Fibroblast of lung (primary cell): ENCODE measurements at regions not wholly inside any gene's neighbourhood (a gene's known extent, or its start where the extent isn't known, plus 50 kb on each side); places are given as distances from the start of the nearest gene placed in this dataset.

Source experiments
- DNase-seq, 2 donors: peaks; one replicate each; pipeline versions ENCODE4 v3.0.0 to v3.0.0-alpha.2; 2010; ENCODE audit warnings: low read depth in 2 of 2
- H2AFZ ChIP-seq: 2 replicates; pipeline ENCODE4 v1.5.1; 2012; ENCODE audit warnings: low read length, control low read depth, inconsistent platforms
- H3K27ac ChIP-seq: 2 replicates; pipeline ENCODE4 v1.5.1; 2011; ENCODE audit warnings: low read length, control low read depth; ENCODE audit not compliant: insufficient read depth
- H3K27me3 ChIP-seq: 2 replicates; pipeline ENCODE4 v1.5.1; 2011; ENCODE audit warnings: mild to moderate bottlenecking, low read length; ENCODE audit not compliant: control insufficient read depth, insufficient read depth
- H3K36me3 ChIP-seq: 2 replicates; pipeline ENCODE4 v1.5.1; 2011; ENCODE audit warnings: low read length; ENCODE audit not compliant: control insufficient read depth, insufficient read depth
- H3K4me1 ChIP-seq: 2 replicates; pipeline ENCODE4 v1.5.1; 2011; ENCODE audit warnings: low read length; ENCODE audit not compliant: control insufficient read depth, insufficient read depth; ENCODE audit errors: extremely low read depth
- H3K4me2 ChIP-seq: 2 replicates; pipeline ENCODE4 v1.5.1; 2011; ENCODE audit warnings: low read length, control low read depth; ENCODE audit not compliant: insufficient read depth; ENCODE audit errors: extremely low read depth
- H3K4me3 ChIP-seq, 4 experiments: fragments of 200-600 bp in 1 of 4; sonication (generic) in 1 of 4; replicated peaks in 1 of 4; 2 replicates each; pipeline ENCODE4 v1.5.1; 2011 to 2016; ENCODE audit warnings: low read length in 4 of 4, low read depth in 3 of 4, mild to moderate bottlenecking in 3 of 4, control low read depth in 2 of 4, inconsistent platforms in 1 of 4, mixed read lengths in 1 of 4; ENCODE audit not compliant: insufficient read depth in 1 of 4; ENCODE audit errors: control extremely low read depth in 1 of 4
- H3K79me2 ChIP-seq: 2 replicates; pipeline ENCODE4 v1.5.1; 2012; ENCODE audit warnings: mild to moderate bottlenecking, low read length, inconsistent platforms; ENCODE audit not compliant: control insufficient read depth, insufficient read depth
- H3K9ac ChIP-seq: 2 replicates; pipeline ENCODE4 v1.5.1; 2011; ENCODE audit warnings: mild to moderate bottlenecking, low read length, control low read depth; ENCODE audit not compliant: insufficient read depth
- H3K9me3 ChIP-seq: 2 replicates; pipeline ENCODE4 v1.5.1; 2012; ENCODE audit warnings: low read depth, low read length; ENCODE audit not compliant: control insufficient read depth, insufficient read depth
- H4K20me1 ChIP-seq: 2 replicates; pipeline ENCODE4 v1.5.1; 2011; ENCODE audit warnings: low read length; ENCODE audit not compliant: control insufficient read depth, insufficient read depth; ENCODE audit errors: extremely low read depth
- CTCF ChIP-seq, 2 donors: IDR thresholded peaks in 1 of 2; conservative IDR thresholded peaks in 1 of 2; 1 replicate in 1 of 2; 2 replicates in 1 of 2; pipeline ENCODE4 v1.5.1; 2011 to 2012; ENCODE audit warnings: low read length in 2 of 2, control low read depth in 1 of 2, inconsistent platforms in 1 of 2, low read depth in 1 of 2, mild to moderate bottlenecking in 1 of 2
- EZH2 ChIP-seq: IDR thresholded peaks from 2 replicates; pipeline ENCODE4 v1.5.1; 2012; ENCODE audit warnings: low read length, control low read depth, mild to moderate bottlenecking; ENCODE audit errors: missing control alignments

- H3K27me3 ChIP-seq: no peaks in the 10 kb centered on the region
- H3K9ac ChIP-seq: no peak overlapping the region
- H4K20me1 ChIP-seq: no peaks in the 10 kb centered on the region
- no peak overlapping the region for H3K4me3 ChIP-seq
- no peaks in the 10 kb centered on the region for H3K4me1 ChIP-seq
- H3K36me3 ChIP-seq: no peaks in the 10 kb centered on the region
- no peak overlapping the region for H2AFZ ChIP-seq
- no peaks in the 10 kb centered on the region for H3K9me3 ChIP-seq
- H3K27ac ChIP-seq: no peak overlapping the region
- DNase-seq: no peak
- H3K79me2 ChIP-seq: no peaks in the 10 kb centered on the region
- no peak overlapping the region for H3K4me2 ChIP-seq
- no peak for TF ChIP-seq EZH2
- no peak for TF ChIP-seq CTCF (conservative IDR thresholded peaks at IDR 0.05 in 1 of 2, IDR thresholded peaks at IDR 0.05 in 1 of 2; ENCODE audit: low read depth in 1 of 2, low read length in 2 of 2)
Observed at GRCh38 chr7:19210893-19211413, 65.7 kb upstream of the FERD3L start.

- Histone ChIP-seq H3K9ac (no peak overlapping the region), H3K4me1 (no peaks in the 10 kb centered on the region), H3K4me2 (no peak overlapping the region), H3K79me2 (no peaks in the 10 kb centered on the region), H2AFZ (no peak overlapping the region), H3K9me3 (no peaks in the 10 kb centered on the region), H3K27me3 (no peaks in the 10 kb centered on the region), H3K36me3 (no peaks in the 10 kb centered on the region), H4K20me1 (no peaks in the 10 kb centered on the region), H3K4me3 (no peak overlapping the region), H3K27ac (no peak overlapping the region)
- TF ChIP-seq CTCF (conservative IDR thresholded peaks at IDR 0.05 in 1 of 2, IDR thresholded peaks at IDR 0.05 in 1 of 2; ENCODE audit: low read depth in 1 of 2, low read length in 2 of 2) (no peak), EZH2 (no peak)
- DNase-seq: no peak
Observed at GRCh38 chr7:19209166-19209696, 64.0 kb upstream of the FERD3L start.

- TF ChIP-seq EZH2 (no peak), CTCF (conservative IDR thresholded peaks at IDR 0.05 in 1 of 2, IDR thresholded peaks at IDR 0.05 in 1 of 2; ENCODE audit: low read depth in 1 of 2, low read length in 2 of 2) (no peak)
- no peaks in the 10 kb centered on the region for H4K20me1 ChIP-seq
- no peak overlapping the region for H3K27ac ChIP-seq
- H3K9me3 ChIP-seq: no peaks in the 10 kb centered on the region
- no peaks in the 10 kb centered on the region for H3K4me1 ChIP-seq
- H3K9ac ChIP-seq: no peak overlapping the region
- no peak overlapping the region for H2AFZ ChIP-seq
- H3K4me3 ChIP-seq: no peak overlapping the region
- H3K36me3 ChIP-seq: no peaks in the 10 kb centered on the region
- H3K27me3 ChIP-seq: no peaks in the 10 kb centered on the region
- H3K79me2 ChIP-seq: no peaks in the 10 kb centered on the region
- no peak overlapping the region for H3K4me2 ChIP-seq
- DNase-seq: no peak
Observed at GRCh38 chr7:19206721-19207120, 61.5 kb upstream of the FERD3L start.
